ENCODE measurements at regions not wholly inside any gene's neighbourhood (a gene's known extent, or its start where the extent isn't known, plus 50 kb on each side); places are given as distances from the start of the nearest gene placed in this dataset.

GRCh38 chr9:12874395-12874794 is 99.6 kb downstream of the LURAP1L start:
- DNase-seq (ENCODE audit: low spot score), result no peak

DNA sequence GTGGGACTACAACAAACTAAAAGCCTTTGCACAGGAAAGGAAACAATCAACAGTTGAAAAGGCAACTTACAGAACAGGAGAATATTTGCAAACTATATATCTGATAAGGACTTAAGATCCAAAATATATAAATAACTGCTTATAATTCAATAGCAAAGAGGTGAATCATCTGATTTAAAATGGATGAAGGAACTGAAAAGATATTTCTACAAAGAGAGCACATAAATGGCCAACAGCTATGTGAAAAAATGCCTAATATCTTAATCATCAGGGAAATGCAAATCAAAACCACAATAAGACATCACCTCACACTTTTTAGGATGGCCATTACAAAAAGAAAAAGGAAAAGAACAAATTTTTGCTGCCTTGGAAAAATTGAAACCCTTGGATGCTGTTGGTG is 100.4 kb downstream of the LURAP1L start:
- DNase-seq (ENCODE audit: low spot score), result no peak

- no peak for DNase-seq (ENCODE audit: low spot score)
Measured at GRCh38 chr9:12876872-12877271, 102.1 kb downstream of the LURAP1L start.

DNA sequence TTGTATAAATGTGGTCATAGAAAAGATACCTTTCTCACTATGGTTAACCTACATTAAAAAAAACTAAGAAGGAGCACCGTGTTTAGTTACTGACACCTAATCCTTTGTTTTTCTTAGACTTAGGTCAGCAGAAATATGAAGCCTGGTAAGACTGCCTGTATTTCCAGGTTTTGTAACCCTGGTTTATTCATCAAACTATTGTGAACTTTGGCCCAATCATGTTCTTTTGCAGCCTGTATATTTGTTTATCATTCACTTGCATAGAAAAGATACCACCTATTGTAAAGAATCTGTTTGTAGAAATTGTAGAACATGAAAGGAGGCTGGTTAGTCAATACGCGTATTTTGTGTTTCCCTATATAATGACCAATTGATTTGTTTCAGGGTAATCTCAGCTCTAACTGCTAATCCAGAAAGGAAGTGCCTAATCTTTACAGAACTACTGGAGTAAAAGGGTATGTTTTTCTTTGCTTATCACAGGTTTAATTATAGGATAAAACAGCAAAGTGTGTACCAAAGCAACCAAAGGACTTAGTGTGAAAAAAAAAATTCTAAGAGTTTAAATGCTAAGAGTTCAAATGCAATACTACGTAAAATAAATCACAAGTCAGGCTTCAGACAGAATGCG is 103.6 kb downstream of the LURAP1L start:
- no peak for DNase-seq (ENCODE audit: low spot score)

DNA sequence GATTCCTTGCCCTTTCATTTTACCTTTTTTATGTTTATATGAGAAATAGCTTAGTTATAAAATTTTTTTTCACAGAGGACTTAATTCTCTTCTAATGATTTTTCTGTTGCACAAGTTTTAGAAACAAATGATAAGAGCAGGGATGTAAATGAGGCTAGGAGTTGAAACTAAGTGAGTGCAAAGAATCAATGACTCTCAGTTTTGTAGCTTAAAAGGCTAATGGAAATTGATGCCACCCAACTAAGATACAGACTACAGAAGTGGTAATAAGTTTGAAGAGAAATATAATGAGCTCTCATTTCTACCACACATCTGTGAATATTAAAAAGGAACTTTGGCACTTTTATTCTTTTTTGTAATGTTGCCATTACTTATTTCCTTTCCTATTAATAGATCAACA is 105.1 kb downstream of the LURAP1L start:
- DNase-seq (ENCODE audit: low spot score), result no peak

DNA sequence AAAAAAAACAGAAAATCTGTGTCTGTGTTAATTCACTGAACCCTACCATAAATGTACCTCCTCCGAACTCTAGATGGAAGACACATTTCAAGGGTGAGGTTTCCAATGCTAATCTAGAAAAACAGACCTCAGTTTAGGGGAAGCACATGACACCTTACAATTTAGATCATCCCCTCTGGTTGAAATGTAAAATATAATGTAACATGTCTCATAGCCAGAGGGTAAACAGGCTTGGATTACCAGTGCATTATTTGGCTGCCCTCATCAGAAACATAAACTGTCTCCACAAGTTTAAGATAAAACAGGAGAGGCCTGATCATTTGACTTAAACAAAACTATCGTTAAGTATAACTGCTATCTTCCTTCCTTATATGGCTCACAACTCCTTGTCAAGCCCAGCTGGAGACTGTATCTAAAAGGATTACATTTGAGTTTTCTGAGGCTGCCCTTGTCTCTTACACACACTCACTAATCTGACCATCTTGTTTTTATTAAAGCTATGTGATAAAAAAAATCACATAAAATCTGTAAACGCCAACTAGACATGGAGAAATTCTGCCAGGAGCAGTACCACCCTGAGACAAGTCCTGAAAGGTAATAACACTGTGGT is 105.7 kb downstream of the LURAP1L start:
- no peak for DNase-seq (ENCODE audit: low spot score)

- DNase-seq (ENCODE audit: low spot score), result no peak
Measured at GRCh38 chr9:12882430-12882829, 107.6 kb downstream of the LURAP1L start.

DNA sequence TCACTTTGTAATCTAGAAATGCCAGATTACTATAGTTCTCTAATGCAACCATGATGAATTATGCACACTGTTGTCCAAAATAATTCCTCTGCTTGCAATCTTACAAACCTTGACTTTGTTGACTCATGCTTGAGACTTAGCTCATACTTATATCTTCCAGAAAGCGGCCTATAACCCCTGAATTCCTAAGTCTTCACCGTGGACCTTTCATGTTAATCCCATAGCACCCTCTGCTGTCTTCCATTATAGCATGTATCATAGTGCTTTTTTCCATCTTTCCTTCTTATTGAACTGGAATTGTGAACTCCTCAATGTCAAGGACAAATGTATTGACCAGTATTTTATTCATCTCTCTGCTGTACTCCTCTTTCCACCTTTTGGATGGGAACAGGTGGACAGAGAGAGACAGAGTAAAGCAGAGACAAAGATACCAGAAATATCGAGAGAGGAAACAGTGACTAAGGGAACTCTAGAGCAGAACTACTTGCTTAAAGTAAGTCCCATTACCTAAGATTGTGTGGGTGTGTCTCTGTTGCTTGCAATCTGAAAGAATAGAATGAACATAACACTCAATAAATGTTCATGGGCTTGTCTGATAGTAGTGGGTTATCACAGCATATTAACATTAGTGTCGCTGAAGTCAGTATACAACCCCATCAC is 110.0 kb downstream of the LURAP1L start:
- no peak for DNase-seq (ENCODE audit: low spot score)

GRCh38 chr9:12889402-12890106 is 114.7 kb downstream of the LURAP1L start:
- no peak for DNase-seq (ENCODE audit: low spot score)

GRCh38 chr9:12891588-12891987 is 116.8 kb downstream of the LURAP1L start:
- no peak for DNase-seq (ENCODE audit: low spot score)

GRCh38 chr9:12903316-12903715 is 128.5 kb downstream of the LURAP1L start:
- no peak for DNase-seq (ENCODE audit: low spot score)

DNA sequence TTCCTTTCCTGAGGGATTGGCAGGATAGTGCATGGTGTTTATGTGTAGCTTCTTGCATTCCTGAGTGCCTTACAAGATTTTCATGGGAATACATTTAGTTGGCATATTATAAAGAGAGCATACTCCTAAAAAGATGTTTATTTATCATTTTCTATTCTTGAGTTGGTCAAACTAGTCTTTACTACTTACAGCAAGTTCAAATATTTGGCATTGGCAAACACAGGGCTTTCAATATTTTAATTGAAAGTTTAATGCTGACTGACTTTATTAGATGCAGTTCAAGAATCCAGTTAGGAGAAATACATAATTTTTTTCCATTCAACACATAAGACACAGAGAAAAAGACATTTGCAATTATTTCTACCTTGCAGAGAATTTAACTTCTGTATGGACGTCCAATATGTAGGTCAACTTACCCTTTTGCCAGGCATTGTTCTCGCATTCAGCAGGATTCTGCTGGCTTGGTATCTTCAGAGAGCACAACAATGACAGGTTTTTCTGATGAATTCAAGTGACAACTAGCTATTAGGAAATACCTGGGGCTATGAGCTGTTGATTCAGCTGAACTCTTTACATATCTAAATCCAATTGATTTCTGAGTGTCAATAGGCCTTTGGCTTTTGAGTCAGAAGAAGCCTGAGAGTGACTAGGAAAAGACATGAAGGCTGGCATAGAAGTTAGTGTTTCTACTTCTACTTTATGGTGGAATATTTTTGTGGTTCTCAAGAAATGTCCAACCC is 129.6 kb downstream of the LURAP1L start:
- DNase-seq (ENCODE audit: low spot score), result no peak

DNA sequence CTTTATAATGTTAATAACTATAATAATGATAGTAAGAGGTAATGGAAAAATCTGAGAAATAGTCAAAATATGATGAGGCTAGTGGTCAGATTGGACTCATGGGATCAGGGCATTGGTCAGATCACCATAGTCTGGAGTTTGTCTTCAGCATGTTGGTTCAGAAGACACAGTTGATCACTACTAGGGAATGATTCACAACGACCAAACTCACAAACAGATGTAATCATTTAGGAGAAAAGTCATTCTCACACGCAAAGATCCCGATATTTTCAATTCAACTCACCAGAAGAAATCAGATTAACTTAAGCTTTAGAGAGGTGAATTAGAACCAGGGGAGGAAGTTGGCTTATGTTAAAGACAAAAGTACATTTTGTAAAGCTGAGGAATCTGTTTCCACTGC is 131.8 kb downstream of the LURAP1L start:
- no peak for DNase-seq (ENCODE audit: low spot score)

DNA sequence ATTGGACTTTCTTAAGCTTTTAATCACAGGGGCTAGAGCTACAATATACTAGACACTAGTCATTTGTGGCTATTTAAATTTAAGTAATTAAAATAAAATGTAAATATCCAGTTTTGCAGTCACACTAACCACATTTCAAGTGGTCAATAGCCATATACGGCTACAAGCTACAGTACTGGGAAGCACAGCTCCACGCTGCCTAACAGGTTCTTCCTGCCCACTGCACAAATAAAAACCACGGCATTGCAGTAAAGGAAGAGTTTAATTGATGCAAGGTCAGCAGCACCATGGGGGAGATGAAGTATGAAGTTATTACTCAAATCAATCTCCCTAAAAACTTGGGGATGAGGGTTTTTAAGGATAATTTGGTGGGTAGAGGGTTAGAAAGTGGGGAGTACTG is 134.1 kb downstream of the LURAP1L start:
- no peak for DNase-seq (ENCODE audit: low spot score)

DNA sequence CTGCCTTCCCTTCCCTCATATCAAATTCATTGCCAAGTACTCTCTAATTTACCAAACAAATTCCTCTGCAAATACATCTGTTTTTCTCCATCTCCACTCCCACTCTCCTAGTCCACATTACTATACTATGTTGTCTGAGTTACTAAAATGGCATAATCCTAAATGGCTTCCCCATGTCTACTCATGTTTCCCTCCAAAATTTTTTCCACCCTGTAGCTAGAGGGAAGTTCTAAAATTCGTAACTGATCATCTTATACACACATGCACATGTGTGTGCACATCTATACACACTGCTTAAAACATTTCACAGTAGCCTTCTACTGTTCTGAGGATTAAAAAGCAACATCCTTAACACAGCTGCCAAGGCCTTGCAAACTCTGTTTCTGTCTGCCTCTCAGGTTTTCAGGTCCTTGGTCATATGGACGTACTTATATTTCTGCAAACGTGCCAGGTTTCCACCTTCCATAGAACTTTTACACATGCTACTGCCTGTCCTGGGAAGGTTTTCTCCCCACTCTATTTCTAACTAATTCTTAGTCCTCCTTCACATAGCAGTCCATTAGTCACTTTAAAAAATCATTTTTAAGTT is 140.6 kb downstream of the LURAP1L start:
- no peak for DNase-seq (ENCODE audit: low spot score)

DNA sequence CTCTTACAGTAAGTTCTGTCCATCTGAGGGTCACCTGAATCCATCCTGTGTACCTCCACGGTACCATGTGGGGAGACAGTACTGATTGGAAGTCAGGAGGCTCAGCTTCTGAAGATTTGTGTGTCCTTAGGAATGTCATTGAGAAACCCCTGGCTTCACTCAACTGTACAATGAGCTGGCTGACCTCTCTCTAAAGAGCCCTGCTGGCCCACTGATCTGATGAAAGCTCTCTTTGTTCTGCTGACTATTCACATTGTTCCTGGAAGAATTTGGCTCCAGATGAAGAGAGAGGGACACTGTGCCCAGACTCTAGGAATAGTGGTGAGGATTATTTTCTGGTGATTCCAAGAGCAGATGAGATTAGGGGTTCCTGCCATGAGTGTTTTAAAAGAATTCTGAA is 141.2 kb downstream of the LURAP1L start:
- no peak for DNase-seq (ENCODE audit: low spot score)

- no peak for DNase-seq (ENCODE audit: low spot score)
Measured at GRCh38 chr9:12920437-12920836, 145.6 kb downstream of the LURAP1L start.

- no peak for DNase-seq (ENCODE audit: low spot score)
Measured at GRCh38 chr9:12921621-12922020, 146.8 kb downstream of the LURAP1L start.

DNA sequence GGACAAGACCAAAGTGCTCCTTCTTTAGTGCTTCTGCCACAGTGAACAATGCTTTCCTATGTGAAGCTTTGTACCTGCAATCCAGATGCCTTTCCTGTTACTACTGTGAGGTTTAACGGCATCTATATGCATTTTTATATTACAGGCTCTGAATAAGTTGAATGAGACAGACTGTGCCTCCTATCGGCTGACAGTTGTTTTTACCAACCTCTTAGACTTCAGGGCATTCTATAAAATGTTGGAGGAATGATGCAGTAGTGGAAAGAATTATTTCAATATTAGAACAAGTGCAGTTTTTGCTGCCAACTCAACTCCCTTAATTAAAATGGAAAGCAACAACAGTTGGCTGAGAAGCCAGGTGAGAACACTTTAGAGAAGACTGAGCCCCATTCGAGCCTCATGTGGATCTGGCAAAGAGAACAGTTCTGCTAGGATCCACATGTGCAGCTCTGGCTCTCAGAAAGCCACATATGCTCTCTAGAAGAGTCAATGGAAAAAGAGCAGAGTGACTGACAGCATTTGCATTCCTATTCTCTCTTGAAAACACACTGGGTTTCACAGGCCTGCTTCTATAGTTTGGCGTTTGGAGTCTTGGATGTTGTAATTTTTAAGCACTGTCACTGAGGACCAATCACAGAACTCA is 147.5 kb downstream of the LURAP1L start:
- no peak for DNase-seq (ENCODE audit: low spot score)

GRCh38 chr9:12923468-12924009 is 148.7 kb downstream of the LURAP1L start:
- DNase-seq (ENCODE audit: low spot score), result no peak

- DNase-seq (ENCODE audit: low spot score), result no peak
Measured at GRCh38 chr9:12930906-12931305, 156.1 kb downstream of the LURAP1L start.
